Neutrophil (primary cell): ENCODE measurements at regions not wholly inside any gene's neighbourhood (a gene's known extent, or its start where the extent isn't known, plus 50 kb on each side); places are given as distances from the start of the nearest gene placed in this dataset.

Experiments used
- H3K27ac ChIP-seq: fragments of 200-600 bp; sonication (generic); 2 replicates; pipeline ENCODE4 v1.5.1; 2016; ENCODE audit warnings: mild to moderate bottlenecking, moderate library complexity
- H3K27me3 ChIP-seq: fragments of 200-600 bp; sonication (generic); 2 replicates; pipeline ENCODE4 v1.6.0; 2016; ENCODE audit warnings: mild to moderate bottlenecking
- H3K36me3 ChIP-seq: fragments of 200-600 bp; sonication (generic); 2 replicates; pipeline ENCODE4 v1.5.1; 2017
- H3K4me1 ChIP-seq, 2 experiments: fragments of 200-600 bp in 1 of 2; sonication (generic) in 1 of 2; 1 replicate in 1 of 2; 2 replicates in 1 of 2; pipeline versions ENCODE4 v1.5.1 to v1.6.1; 2013 to 2016; ENCODE audit warnings: low read depth in 1 of 2, low read length in 1 of 2, mild to moderate bottlenecking in 1 of 2, moderate library complexity in 1 of 2; ENCODE audit not compliant: control insufficient read depth in 1 of 2, insufficient read depth in 1 of 2
- H3K4me3 ChIP-seq, 2 experiments: fragments of 200-600 bp in 1 of 2; sonication (generic) in 1 of 2; 1 replicate in 1 of 2; 2 replicates in 1 of 2; pipeline ENCODE4 v1.5.1; 2013 to 2016; ENCODE audit warnings: low read depth in 1 of 2, low read length in 1 of 2, mild to moderate bottlenecking in 1 of 2, moderate library complexity in 1 of 2
- H3K9me3 ChIP-seq: fragments of 200-600 bp; sonication (generic); 2 replicates; pipeline ENCODE4 v1.5.1; 2016
- CTCF ChIP-seq: fragments of 200-600 bp; sonication (generic); IDR thresholded peaks from 2 replicates; pipeline ENCODE4 v1.5.1; 2016; ENCODE audit warnings: antibody characterized with exemption

DNA sequence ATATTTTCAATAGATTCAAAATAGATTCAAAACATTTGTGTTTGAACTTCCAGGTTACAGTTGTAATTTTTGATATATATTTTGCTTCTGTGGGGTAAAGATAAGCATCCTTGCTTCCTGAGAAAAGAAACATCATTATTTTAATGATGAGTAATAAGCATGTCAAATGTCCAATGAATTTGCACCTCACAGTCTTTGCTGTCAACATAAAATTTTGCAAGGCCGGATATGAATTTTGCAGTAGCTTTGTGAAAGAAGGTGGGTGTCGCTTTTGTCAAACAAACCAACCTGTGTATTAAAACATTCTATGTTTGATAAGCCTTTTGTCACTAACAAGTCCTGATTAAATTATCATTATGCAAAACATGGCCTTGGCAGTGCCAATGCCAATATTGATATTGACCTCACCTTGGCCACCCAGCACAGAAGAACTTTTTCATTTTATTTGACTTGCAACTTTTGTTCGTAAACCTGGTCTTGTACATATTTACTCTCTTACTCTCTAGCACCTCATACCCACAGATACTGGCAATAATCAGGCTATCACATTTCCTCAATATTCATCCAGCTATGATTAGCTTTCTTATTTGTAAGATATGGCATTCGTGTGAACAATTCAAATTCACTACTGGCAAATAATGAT, 645.0 kb upstream of the KLF4 start:
- Histone ChIP-seq H3K36me3 (no peaks in the 10 kb centered on the region), H3K9me3 (no peaks in the 10 kb centered on the region), H3K27ac (peak overlapping the region; percentile 47), H3K4me3 (no peak overlapping the region), H3K4me1 (peaks cover 4 to 17% of the 10 kb centered on the region in 2 experiments), H3K27me3 (no peaks in the 10 kb centered on the region)
- TF ChIP-seq CTCF, result no peak

DNA sequence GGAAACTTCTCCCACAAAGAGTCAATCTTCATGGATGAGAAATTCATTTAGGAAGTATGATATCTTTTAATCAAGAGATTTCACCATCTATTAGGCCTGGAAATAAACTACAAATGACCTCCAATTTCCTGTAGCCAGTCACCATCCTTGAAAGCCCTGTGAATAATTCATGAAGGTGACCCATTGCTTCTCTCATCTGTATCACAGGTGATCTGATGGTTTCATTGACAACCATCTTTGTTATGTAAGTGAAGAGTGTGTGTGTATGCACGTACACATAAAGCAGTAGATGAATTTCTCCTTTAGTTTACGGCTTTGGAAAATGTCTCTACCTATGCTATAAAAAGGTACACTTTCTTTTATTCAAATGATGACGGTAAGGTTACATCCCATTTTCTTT, 644.1 kb upstream of the KLF4 start:
- Histone ChIP-seq H3K4me3 (no peak overlapping the region), H3K4me1 (peaks cover 4 to 17% of the 10 kb centered on the region in 2 experiments), H3K27me3 (no peaks in the 10 kb centered on the region), H3K9me3 (no peaks in the 10 kb centered on the region), H3K36me3 (no peaks in the 10 kb centered on the region), H3K27ac (no peak overlapping the region)
- no peak for TF ChIP-seq CTCF

GRCh38 chr9:108133101-108133500, 643.5 kb upstream of the KLF4 start:
- Histone ChIP-seq H3K27me3 (no peaks in the 10 kb centered on the region), H3K9me3 (no peaks in the 10 kb centered on the region), H3K27ac (no peak overlapping the region), H3K36me3 (no peaks in the 10 kb centered on the region), H3K4me1 (peaks cover 4 to 17% of the 10 kb centered on the region in 2 experiments), H3K4me3 (no peak overlapping the region)
- TF ChIP-seq CTCF, result no peak

DNA sequence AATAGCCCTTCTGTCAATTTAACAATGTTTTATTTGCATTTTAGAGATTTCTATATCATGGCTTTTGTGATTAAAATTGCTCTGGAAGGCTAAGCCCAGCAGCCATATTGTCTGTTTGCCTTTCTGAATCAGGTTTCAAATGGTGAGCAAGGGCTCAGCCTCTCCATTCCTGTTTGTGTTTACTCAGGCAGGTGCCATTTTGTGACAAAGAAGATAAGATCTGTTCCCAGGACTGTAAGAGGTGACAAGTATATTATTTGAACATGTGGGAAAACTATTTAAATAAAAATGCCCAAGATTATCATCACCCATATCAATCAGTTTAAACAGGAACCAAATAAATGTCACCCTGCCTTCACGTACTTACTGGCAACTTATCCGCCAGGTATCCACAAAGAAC, 641.3 kb upstream of the KLF4 start:
- no peaks in the 10 kb centered on the region for H3K27me3 ChIP-seq
- TF ChIP-seq CTCF, result no peak

DNA sequence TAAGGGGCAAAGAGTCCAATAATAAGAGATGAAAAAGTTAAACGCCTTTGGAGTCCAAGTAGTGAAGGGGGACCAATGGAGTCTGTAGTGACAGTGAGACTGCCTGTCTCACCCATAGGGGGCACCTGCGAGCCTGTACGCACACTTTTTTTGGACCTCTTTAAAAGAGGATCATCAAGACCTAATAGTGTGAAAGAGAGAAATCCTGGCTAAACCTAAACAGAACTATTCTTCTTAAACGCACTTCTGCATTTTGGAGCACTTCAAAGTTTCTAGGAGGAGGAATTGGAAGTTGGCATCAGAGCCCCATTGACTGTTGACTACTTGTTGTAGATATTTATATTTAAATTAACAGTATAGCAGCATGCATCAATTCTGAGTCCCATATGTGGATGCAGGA, 636.1 kb upstream of the KLF4 start:
- Histone ChIP-seq H3K27ac (no peak overlapping the region), H3K4me1 (no peaks in the 10 kb centered on the region), H3K4me3 (no peak overlapping the region), H3K36me3 (no peaks in the 10 kb centered on the region), H3K27me3 (no peaks in the 10 kb centered on the region), H3K9me3 (no peaks in the 10 kb centered on the region)
- TF ChIP-seq CTCF, result no peak

More for the DNA sequence above, 641.3 kb upstream of the KLF4 start:
- Histone ChIP-seq H3K4me1 (peaks cover 4 to 17% of the 10 kb centered on the region in 2 experiments), H3K36me3 (no peaks in the 10 kb centered on the region), H3K9me3 (no peaks in the 10 kb centered on the region), H3K27ac (no peak overlapping the region), H3K4me3 (no peak overlapping the region)
